Brain microvascular endothelial cell (primary cell): ENCODE measurements at regions not wholly inside any gene's neighbourhood (a gene's known extent, or its start where the extent isn't known, plus 50 kb on each side); places are given as distances from the start of the nearest gene placed in this dataset.
A peak's percentile ranks its signal among the peaks of the same experiment; 100 is the strongest.
"Not testable (repeated sequence)": the region's sequence is repeated elsewhere in the genome, so short reads cannot be mapped to it uniquely, and the experiment has no call there.

ENCODE experiments used
- DNase-seq: peaks from one replicate; pipeline ENCODE4 v3.0.0-alpha.2; 2020
- H3K27ac ChIP-seq: fragments of 250-450 bp; sonication (Bioruptor Pico); 2 replicates; pipeline ENCODE4 v1.5.1; 2020; ENCODE audit warnings: mild to moderate bottlenecking, moderate library complexity
- H3K27me3 ChIP-seq: fragments of 250-450 bp; sonication (Bioruptor Pico); replicated peaks from 2 replicates; pipeline ENCODE4 v1.5.1; 2020; ENCODE audit warnings: mild to moderate bottlenecking
- H3K36me3 ChIP-seq: fragments of 250-450 bp; sonication (Bioruptor Pico); replicated peaks from 2 replicates; pipeline ENCODE4 v1.5.1; 2020; ENCODE audit warnings: mild to moderate bottlenecking
- H3K4me3 ChIP-seq: 2 replicates; pipeline ENCODE4 v1.5.1; 2011; ENCODE audit warnings: low read depth, mild to moderate bottlenecking, control low read depth, low read length, moderate library complexity
- in situ Hi-C: cut with HindIII; loops from 2 replicates; pipeline ENCODE4 v1.10.0; 2017; ENCODE audit warnings: low sequenced_read_pairs, low pct_ligation_motif_present
- TF ChIP-seq, protein P1 (sequence below): IDR thresholded peaks from 2 replicates; pipeline ENCODE4 v1.5.1; 2011; ENCODE audit warnings: low read depth, mild to moderate bottlenecking, moderate library complexity, low read length, control low read depth, inconsistent platforms; ENCODE audit errors: missing control alignments

DNA sequence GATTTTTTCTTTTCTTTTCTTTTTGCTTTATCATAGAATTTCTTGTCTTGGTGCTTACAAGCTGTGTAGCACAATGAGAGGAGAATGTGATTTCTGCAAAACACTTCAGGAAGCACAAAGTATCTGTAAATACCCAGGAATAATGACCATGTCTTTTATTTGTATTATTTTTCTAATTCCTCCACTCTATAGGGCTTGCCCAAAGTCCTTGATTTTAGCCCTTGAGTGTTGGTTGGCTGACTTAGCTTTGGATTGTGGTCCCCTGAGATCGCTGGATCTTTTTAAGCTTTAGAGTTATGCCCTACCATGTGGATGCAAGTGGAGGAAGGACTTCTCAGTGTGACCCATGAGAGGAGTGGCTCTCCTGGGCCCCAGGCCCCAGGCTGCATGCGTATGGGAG is 52.2 kb downstream of the HOXC4 start:
- H3K27ac ChIP-seq, DNase-seq, in situ Hi-C loops, H3K36me3 ChIP-seq, H3K4me3 ChIP-seq: not testable (repeated sequence)
- peaks cover 15% of the 10 kb centered on the region for H3K27me3 ChIP-seq

DNA sequence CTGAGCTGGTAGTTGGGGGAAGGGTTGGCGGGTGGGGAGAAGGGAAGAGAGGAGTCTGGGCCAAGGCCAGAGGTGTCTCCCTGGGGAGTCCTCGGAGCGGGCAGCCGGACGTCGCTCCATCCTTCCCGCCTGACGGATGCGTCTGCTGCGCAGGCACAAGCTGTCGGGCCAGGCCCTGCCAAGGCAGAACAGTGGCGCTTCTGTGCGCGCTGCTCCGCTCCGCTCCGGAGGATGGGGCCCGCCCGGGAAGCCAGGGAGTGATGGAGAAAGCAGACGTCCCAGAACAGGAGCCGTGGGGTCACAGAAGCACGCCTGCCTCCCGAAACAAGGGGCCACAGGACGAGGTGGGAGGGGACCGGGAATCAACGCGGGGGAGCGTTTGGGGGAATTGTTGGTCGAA is 52.6 kb downstream of the HOXC4 start:
- H3K4me3 ChIP-seq, DNase-seq, H3K36me3 ChIP-seq, in situ Hi-C loops, H3K27ac ChIP-seq: not testable (repeated sequence)
- H3K27me3 ChIP-seq, result peaks cover 15% of the 10 kb centered on the region

DNA sequence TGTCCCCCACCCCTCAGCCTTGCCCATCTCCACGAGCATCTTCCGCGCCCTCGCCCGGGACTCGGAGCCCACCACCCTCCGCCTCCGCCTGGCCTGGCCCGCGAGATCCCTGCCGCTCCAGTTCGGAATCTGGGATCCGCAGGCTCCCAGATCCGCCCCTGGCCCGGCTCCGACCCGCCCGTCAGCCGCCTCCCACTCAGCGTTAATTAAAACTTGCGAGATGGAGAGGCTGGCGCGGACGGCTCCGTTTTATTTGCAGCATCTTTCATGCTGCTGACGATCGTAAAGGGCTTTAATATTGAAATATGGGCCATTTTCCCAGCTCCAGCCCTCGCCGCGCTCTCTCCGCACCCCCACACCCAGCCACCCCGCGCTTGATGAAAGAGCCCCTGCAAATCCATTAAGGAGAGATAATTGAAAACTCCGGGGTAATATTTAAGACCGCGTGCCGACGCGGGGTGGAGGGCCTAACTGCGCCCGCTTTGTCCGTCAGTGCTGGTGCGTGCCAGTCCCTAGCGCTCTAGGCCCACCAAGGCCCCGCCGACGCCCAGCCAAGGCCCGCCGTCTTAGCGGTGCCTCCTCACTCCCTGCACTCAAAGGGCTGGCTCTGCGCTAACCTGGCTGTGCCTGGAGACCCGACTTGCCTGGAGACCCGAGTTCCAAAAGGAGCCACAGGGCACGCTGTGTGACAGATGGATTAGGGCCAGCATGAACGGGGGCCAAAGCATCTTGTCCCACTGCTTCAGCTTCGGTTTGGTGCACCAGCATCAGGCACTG is 53.4 kb downstream of the HOXC4 start:
- peaks cover 15% of the 10 kb centered on the region for H3K27me3 ChIP-seq
- H3K36me3 ChIP-seq, in situ Hi-C loops, DNase-seq, H3K27ac ChIP-seq, H3K4me3 ChIP-seq: not testable (repeated sequence)

DNA sequence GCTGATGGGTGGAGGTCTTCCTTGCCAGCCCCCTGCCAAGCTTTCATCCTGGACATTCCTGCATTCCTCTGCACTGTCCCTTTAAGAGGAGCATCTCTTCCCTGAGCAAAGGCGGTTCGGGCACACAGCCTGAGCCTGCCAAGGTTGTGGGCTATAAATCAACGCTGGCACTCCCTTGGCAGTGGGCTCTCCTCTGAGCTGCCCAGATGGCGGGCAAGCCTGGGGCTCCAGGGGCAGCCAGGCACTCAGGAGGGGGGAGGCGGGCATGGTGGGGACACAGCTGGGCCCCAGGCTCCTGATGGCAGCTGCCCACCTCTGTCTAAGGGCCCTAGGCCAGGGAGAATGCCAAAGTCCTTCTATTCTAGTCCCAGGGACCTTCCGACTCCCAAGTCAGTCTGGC is 58.7 kb downstream of the HOXC4 start:
- H3K27me3 ChIP-seq, in situ Hi-C loops, DNase-seq, H3K36me3 ChIP-seq, H3K4me3 ChIP-seq, H3K27ac ChIP-seq: not testable (repeated sequence)

DNA sequence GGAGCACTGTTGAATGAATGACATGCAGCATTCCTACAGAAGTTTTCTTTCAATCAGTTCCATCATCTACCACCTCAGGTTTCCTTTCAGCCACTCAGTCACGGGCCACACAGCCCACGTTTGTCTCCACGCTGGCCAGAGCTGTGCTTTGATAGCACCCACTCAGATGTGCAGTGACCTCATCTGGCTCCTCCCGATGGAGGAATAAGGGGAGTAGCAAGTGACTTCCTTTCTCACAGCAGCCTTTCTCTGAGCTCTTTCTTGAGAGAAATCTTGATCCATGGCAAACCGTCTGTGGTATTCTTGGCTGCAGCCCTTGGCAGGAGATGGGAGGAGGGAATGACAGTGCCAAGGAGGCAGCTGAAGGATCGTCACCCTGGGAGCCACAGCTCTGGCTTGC is 62.4 kb downstream of the HOXC4 start:
- H3K27ac ChIP-seq, in situ Hi-C loops, H3K36me3 ChIP-seq, H3K4me3 ChIP-seq, H3K27me3 ChIP-seq, DNase-seq: not testable (repeated sequence)

DNA sequence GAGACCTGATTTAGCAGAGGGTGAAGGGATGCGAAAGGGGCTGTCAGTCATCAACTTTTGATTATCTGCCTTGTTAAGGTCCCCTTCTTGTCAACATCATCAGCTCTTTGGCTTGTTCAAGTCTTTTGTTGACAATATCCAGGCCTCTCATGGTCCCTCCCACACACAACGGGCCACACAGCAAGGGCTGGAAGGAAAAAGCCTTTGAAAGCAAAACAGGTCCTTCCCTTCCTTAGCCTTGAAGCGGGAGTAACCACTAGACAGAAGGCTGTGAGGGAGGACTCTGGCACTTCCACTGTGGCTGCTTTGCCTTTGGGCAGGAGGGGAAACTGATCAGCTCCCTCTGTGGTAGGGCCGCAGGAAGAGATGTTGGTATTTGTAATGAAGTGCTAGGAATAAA is 63.8 kb downstream of the HOXC4 start:
- H3K27me3 ChIP-seq, H3K27ac ChIP-seq, in situ Hi-C loops, DNase-seq, H3K4me3 ChIP-seq, H3K36me3 ChIP-seq: not testable (repeated sequence)

DNA sequence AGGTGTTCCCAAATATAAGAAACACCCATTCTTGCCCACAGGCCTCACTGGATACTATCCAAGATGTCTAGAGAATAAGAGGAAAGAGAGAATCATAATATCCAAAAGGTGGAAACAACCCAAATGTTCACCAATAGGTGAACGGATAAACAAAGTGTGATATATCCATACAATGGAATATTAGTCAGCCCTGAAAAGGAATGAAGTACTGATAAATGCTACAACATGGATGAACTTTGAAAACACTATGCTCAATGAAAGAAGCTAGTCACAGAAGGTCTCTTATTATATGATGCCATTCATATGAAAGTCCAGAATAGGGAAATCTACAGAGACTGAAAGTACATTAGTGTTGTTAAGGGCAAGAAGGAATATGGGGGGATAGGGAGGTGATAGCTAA is 65.4 kb downstream of the HOXC4 start:
- H3K27me3 ChIP-seq, in situ Hi-C loops, DNase-seq: not testable (repeated sequence)

DNA sequence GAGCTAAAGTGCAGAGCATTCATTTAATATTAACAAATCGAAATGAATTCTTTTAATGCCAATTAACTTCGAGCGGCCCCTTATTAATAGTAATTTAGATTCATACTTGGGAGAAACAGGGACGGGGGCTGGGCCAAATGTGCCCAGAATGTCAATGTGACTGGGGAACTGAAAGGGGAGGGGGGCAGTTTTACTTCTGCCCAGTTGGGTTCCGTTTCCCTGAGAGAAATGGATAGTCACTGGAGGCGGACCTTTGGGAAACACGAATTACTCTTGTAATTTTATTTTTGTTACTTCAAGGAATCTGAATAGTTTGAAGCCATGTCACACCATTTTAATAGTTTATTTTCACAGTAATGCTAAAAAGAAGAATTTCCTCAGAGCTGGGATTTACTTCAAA is 64.8 kb downstream of the SMUG1 start:
- H3K27ac ChIP-seq, H3K4me3 ChIP-seq, DNase-seq, in situ Hi-C loops, H3K36me3 ChIP-seq: not testable (repeated sequence)
- H3K27me3 ChIP-seq, result peaks cover 44% of the 10 kb centered on the region

More for the DNA sequence above, 65.4 kb downstream of the HOXC4 start:
- not testable (repeated sequence) for H3K36me3 ChIP-seq, H3K4me3 ChIP-seq, H3K27ac ChIP-seq

DNA sequence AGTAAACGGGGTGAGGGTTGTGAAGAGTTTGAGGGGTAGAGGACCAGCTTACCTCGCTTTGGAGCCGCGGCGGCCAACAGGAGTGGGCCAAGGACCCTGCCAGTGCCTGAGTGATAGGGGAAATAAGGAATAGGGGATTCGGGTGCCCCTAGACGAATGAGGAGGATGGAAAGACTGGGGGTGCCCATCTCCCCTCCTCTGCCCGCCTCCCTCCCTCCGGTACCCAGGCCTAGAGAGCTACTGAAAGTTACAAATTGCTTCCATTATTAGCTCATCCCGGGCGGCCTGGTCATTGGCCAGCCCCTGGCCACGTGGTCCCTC is 63.1 kb downstream of the SMUG1 start:
- H3K4me3 ChIP-seq, H3K27ac ChIP-seq, H3K36me3 ChIP-seq, in situ Hi-C loops, DNase-seq: not testable (repeated sequence)
- H3K27me3 ChIP-seq, result peaks cover 50% of the 10 kb centered on the region

DNA sequence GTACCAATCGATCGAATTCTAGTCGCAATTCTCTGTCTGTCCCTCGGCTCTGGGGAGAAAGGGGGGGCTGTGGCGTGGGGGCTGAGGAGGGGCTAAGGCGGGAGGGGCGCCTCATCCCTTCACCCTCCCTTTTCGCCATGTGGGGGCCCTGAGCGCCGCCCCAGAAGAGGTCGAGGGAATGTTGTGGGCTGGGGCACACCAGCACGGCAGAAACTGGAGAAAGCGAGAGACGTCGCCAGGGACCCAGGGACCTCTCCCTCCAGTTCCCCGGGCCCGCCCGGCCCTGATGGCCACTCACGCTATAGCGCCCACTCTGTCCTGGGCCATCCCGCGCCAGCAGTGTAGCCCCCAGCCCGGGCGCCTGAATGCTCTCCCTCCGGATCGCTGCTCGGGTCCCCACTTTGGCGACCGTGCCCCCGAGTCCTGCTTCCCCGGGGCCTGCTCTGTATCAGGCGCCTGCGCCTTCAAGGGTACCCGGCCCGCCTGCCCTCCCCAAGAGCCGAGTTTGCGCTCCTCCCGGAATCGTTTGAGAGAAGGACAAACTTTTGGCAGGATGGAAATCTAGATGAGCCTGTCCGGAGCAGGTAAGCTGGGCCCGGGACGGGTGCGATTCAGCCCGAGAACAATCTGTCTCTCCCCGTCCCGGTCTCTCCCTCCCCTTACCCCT is 62.6 kb downstream of the SMUG1 start:
- no peak overlapping the region for H3K27ac ChIP-seq
- TF ChIP-seq, protein P1, sequence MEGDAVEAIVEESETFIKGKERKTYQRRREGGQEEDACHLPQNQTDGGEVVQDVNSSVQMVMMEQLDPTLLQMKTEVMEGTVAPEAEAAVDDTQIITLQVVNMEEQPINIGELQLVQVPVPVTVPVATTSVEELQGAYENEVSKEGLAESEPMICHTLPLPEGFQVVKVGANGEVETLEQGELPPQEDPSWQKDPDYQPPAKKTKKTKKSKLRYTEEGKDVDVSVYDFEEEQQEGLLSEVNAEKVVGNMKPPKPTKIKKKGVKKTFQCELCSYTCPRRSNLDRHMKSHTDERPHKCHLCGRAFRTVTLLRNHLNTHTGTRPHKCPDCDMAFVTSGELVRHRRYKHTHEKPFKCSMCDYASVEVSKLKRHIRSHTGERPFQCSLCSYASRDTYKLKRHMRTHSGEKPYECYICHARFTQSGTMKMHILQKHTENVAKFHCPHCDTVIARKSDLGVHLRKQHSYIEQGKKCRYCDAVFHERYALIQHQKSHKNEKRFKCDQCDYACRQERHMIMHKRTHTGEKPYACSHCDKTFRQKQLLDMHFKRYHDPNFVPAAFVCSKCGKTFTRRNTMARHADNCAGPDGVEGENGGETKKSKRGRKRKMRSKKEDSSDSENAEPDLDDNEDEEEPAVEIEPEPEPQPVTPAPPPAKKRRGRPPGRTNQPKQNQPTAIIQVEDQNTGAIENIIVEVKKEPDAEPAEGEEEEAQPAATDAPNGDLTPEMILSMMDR, result no peak
- DNase-seq, result no peak
- in situ Hi-C loops, result no loop called here
- H3K36me3 ChIP-seq, result no peaks in the 10 kb centered on the region
- peak overlapping the region; percentile 20 for H3K4me3 ChIP-seq
- peaks cover 54% of the 10 kb centered on the region for H3K27me3 ChIP-seq
